HG03280 (cell line): ENCODE measurements at regions not wholly inside any gene's neighbourhood (a gene's known extent, or its start where the extent isn't known, plus 50 kb on each side); places are given as distances from the start of the nearest gene placed in this dataset.
"Not testable (repeated sequence)": the region's sequence is repeated elsewhere in the genome, so short reads cannot be mapped to it uniquely, and the experiment has no call there.

Source experiments
- ATAC-seq: cut with Tn5 transposase; IDR thresholded peaks from one replicate; pipeline ENCODE4 v1.9.1; 2021; ENCODE audit warnings: mild to moderate bottlenecking, moderate library complexity; ENCODE audit not compliant: unreplicated experiment

GRCh38 chr6:30832864-30833263 is 51.5 kb upstream of the DDR1 start:
- no peak for ATAC-seq

DNA sequence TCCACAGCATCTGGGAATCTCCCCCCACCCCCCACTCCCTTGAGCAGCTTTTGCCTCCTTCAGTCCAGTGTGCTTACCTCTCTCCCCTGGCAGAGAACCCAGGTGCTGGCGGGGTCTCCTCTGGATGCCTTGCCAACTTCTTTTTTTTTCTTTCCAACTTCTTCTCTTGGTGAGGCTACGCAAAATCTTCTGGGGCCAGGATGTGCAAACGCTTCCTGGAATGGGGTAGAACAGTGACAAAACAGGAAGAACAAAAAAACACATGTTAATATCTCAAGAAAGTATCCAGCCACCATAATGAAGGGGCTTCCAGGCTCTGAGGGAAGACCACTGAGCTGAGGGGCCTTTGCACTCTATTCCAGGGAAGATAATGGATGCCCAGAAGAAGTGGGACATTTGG is 53.9 kb upstream of the DDR1 start:
- no peak for ATAC-seq

DNA sequence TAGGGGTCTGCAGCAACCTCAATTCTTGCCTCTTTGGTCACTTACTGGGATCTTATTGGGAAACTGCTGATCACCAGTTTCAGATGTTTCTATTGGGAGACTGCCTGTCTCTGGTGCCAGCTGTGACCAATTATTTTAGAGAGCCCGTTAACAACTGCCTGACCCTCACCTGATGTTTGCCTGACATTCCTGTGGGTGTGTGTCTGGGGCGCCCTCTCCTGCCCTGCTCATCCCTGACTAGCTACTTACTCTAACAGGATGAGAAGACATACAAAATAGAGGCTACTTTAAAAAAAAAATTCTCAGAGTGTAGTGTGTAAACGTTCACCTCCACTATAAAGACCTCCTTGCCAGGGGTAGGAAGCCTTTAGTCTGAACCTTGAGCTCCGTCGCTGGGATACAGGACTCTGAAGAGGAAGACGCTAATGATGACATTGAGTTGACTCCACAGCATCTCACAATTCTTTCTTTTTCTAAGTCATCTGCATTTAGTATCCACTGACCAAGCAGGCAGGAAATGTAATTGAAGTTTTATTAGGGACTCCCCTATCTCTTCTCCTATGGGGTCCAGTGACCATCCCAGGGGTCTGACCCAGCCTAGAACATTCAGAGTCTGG is 54.6 kb upstream of the DDR1 start:
- no peak for ATAC-seq

GRCh38 chr6:30829033-30829432 is 55.3 kb upstream of the DDR1 start:
- no peak for ATAC-seq

GRCh38 chr6:30828027-30828962 is 56.0 kb upstream of the DDR1 start:
- ATAC-seq, result no peak

- no peak for ATAC-seq
Measured at GRCh38 chr6:30826961-30827342, 57.4 kb upstream of the DDR1 start.

DNA sequence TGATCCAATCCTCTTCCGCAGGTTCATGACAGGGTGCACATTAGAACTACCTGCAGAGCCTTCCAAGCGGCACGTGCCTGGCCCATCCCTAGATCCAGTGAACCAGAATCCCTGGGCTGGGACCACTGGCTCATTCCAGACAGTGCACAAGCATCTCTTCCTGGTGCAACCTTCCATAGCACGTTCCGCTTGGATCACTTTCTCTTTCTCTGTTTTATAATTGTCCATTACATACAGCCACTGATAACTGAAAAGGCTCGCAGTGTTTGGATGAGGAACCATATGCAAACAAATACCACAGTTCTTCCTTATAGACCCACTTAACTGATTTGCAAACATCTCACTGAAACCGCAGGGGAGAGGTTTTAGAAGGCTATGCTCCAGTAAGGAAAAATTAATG is 59.6 kb upstream of the DDR1 start:
- ATAC-seq, result no peak

DNA sequence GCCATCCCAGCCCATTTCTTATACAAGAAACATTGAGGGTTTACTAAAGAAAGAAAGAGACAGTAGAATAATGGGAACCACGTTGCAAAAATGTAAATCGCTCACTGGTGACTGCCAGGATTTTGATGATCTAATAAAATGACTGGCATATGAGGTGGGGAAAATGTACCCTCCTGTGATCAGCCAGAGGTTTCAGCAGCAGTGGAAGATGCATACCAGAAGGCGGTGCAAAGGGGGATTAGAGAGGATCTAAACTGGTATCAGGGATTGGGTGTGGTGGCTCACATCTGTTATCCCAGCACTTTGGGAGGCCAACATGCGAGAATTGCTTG is 60.8 kb upstream of the DDR1 start:
- ATAC-seq, result no peak

DNA sequence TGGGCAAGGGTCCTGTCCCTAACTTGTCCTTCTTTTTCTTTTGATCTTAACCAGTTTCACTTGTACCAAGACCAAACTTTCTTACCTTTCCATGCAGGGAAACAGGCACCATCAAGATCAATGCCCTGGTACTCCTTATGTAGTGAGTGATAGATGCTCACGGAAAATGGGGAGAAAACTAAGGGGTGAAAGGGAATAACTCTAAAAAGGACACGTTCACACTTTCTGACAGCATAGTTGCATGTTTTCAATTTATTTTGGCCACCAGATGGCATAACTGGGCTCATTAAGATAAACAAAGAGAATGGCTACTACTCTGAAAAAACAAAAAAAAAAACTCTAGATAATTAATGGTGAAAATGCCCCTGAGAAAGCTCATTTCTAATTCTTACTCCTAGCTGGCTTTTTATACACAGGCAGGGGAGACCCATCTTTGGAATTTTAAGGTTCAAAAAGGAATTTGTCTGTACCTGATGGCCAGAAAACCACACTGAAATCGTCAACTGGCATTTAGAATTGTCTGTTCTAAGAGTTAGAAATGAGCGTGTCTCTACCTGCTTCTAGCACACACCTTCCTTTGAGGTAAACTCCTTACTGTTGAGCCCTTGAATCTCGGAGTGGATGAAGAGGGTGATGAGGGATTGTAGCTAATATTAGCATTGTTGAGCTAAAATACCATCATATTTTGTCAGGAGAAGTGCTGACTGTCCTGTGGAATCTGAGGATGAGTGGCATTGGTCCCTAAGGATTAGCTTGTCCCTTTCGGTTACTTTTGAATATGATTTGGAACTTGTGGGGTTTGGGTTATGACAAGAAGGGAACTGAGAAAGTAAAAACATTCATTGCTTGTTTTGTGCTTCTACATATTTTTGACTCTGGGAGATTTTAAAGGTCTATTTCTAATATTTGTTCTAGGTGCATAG is 62.2 kb upstream of the DDR1 start:
- ATAC-seq, result no peak

GRCh38 chr6:30820193-30820592 is 64.1 kb upstream of the DDR1 start:
- ATAC-seq, result no peak

DNA sequence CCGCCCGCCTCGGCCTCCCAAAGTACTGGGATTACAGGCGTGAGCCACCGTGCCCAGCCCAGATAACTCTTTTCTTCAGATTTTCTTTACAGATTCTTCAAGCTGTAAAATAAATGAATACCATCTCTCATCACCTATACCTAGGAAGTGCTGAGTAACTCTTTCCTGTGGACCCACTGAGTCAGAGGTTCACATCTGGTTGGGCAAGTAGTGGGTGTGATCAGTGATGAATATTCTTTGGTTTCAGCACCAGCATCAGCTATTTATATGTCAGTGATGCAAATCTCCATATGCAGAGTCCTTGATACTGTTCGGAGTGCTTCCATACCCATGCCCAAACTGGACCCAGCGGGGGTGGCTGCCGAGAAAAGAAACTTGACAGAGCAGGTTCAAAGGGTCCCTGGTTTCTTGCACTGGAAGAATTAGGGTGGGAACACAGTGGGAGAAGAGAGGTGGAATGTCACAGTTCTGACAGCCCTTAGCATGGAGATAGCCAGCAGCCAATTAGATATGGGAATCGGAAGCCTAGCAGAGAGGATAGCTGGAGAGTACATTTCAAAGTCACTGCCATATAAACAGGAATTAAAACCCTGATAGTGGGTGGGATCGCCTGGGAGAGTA is 64.9 kb upstream of the DDR1 start:
- ATAC-seq, result no peak

DNA sequence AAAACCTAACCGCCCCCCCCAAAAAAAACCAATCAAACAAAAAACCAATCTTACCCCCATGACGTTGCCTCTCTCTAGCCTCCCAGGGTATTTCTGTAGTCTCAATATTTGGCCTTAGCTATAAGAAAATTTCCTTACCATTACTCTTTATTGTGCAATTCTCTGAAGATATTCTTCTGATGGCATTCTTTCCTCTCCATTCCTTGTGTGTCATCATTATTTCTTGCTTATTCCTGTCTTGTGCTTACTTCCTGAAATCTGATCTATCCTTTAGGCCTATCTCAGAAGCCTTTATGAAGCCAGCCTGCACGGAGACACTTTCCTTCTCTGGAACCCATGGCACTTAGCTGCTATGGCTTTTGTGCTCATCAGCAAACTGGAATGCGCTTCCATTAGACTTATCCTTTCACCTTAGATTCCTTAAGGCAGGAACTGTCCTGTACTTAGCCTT is 65.9 kb upstream of the DDR1 start:
- no peak for ATAC-seq

- ATAC-seq, result no peak
Measured at GRCh38 chr6:30816791-30817739, 67.3 kb upstream of the DDR1 start.

GRCh38 chr6:30816296-30816695 is 68.0 kb upstream of the DDR1 start:
- not testable (repeated sequence) for ATAC-seq

GRCh38 chr6:30815041-30815742 is 69.1 kb upstream of the DDR1 start:
- not testable (repeated sequence) for ATAC-seq

- no peak for ATAC-seq
Measured at GRCh38 chr6:30814146-30815040, 69.9 kb upstream of the DDR1 start.

GRCh38 chr6:30813631-30814145 is 69.3 kb upstream of the IER3 start:
- ATAC-seq, result no peak

DNA sequence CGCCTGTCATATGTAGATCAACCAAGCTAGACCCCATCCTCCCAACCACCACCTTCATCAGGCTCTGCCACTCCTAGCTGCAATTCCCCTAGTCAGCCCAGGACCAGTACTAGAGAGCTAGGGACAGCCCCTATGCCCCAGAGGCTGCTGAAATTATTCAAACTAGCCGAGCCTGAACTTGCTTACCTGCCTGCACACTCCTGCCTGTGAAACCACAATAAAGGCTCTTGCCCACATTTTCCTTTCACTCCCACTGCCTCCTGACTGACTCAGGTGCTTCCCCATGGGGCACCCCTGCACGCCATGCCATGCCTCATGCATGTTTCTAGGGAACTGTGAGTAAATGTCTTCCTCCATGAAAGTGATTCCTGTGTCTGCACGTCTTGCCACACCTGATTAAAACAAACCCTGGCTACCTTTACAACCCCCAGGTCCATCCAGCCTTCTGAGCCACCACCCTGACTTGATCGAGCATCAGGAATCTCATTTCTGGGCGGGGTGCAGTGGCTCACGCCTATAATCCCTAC is 66.5 kb upstream of the IER3 start:
- peak; percentile 89 for ATAC-seq
